CD8-positive, alpha-beta memory T cell (primary cell): ENCODE measurements at regions not wholly inside any gene's neighbourhood (a gene's known extent, or its start where the extent isn't known, plus 50 kb on each side); places are given as distances from the start of the nearest gene placed in this dataset.
A peak's percentile ranks its signal among the peaks of the same experiment; 100 is the strongest.

Experiments
- CTCF ChIA-PET: fragments of 350-600 bp; sonication (Branson Sonifier 250); formaldehyde crosslinking; loops from one replicate; lab custom pipeline; 2021; ENCODE audit warnings: antibody characterized with exemption; lab: Charles Lee
- POLR2A ChIA-PET: fragments of 350-600 bp; sonication (Branson Sonifier 250); formaldehyde crosslinking; loops from one replicate; lab custom pipeline; 2021; ENCODE audit warnings: antibody characterized with exemption; lab: Charles Lee
- DNase-seq, 5 donors: peaks; one replicate each; pipeline versions ENCODE4 v3.0.0 to v3.0.0-alpha.2; 2020 to 2022; ENCODE audit warnings: mixed read lengths in 1 of 5
- H3K27ac ChIP-seq: one replicate; pipeline ENCODE4 v1.7.0; 2013; ENCODE audit warnings: low read depth, mild to moderate bottlenecking, low read length, moderate library complexity
- H3K27me3 ChIP-seq: 2 replicates; pipeline ENCODE4 v1.7.0; 2013; ENCODE audit warnings: low read length, mild to moderate bottlenecking; ENCODE audit not compliant: insufficient read depth, poor library complexity, severe bottlenecking
- H3K36me3 ChIP-seq: 2 replicates; pipeline ENCODE4 v1.7.0; 2013; ENCODE audit warnings: mild to moderate bottlenecking, low read length, moderate library complexity; ENCODE audit not compliant: insufficient read depth
- H3K4me1 ChIP-seq: 2 replicates; pipeline ENCODE4 v1.7.0; 2013; ENCODE audit warnings: mild to moderate bottlenecking, low read length, moderate library complexity; ENCODE audit not compliant: insufficient read depth
- H3K4me3 ChIP-seq: 2 replicates; pipeline ENCODE4 v1.7.0; 2013; ENCODE audit warnings: mild to moderate bottlenecking, low read length
- H3K9me3 ChIP-seq: 2 replicates; pipeline ENCODE4 v1.7.0; 2013; ENCODE audit warnings: mild to moderate bottlenecking, low read length
- H3K27ac Mint-ChIP-seq, 8 donors: one replicate each; pipeline ENCODE4 v1.8.0; 2020 to 2021; ENCODE audit warnings: mixed read lengths in 8 of 8, mild to moderate bottlenecking in 6 of 8, inconsistent platforms in 3 of 8, moderate library complexity in 3 of 8
- H3K27me3 Mint-ChIP-seq, 2 donors: one replicate each; pipeline ENCODE4 v1.8.0; 2020 to 2021; ENCODE audit warnings: mixed read lengths in 2 of 2, mild to moderate bottlenecking in 1 of 2, moderate library complexity in 1 of 2
- H3K36me3 Mint-ChIP-seq, 3 donors: one replicate each; pipeline ENCODE4 v1.8.0; 2020 to 2021; ENCODE audit warnings: mixed read lengths in 3 of 3, inconsistent platforms in 1 of 3, mild to moderate bottlenecking in 1 of 3
- H3K4me1 Mint-ChIP-seq, 3 donors: one replicate each; pipeline ENCODE4 v1.8.0; 2020 to 2021; ENCODE audit warnings: mixed read lengths in 3 of 3, inconsistent platforms in 1 of 3, mild to moderate bottlenecking in 1 of 3
- H3K4me3 Mint-ChIP-seq, 7 donors: one replicate each; pipeline ENCODE4 v1.8.0; 2020 to 2021; ENCODE audit warnings: mixed read lengths in 7 of 7, mild to moderate bottlenecking in 6 of 7, moderate library complexity in 4 of 7, inconsistent platforms in 2 of 7
- H3K9me3 Mint-ChIP-seq, 5 donors: one replicate each; pipeline ENCODE4 v1.8.0; 2020 to 2022; ENCODE audit warnings: mixed read lengths in 5 of 5, mild to moderate bottlenecking in 3 of 5, moderate library complexity in 2 of 5, inconsistent platforms in 1 of 5

- Mint-ChIP-seq H3K36me3 (no peaks in the 10 kb centered on the region), H3K4me3 (no peak overlapping the region), H3K9me3 (no peaks in the 10 kb centered on the region), H3K4me1 (peaks cover 0 to 4% (median 3%) of the 10 kb centered on the region in 3 donors), H3K27me3 (peaks cover 3 to 9% of the 10 kb centered on the region in 2 donors), H3K27ac (no peak overlapping the region)
- H3K36me3 ChIP-seq = no peaks in the 10 kb centered on the region
- H3K4me3 ChIP-seq = no peak overlapping the region
- DNase-seq = no peak
- no peak overlapping the region for H3K27ac ChIP-seq
- H3K27me3 ChIP-seq = no peaks in the 10 kb centered on the region
- CTCF ChIA-PET = no interaction called here
- no peaks in the 10 kb centered on the region for H3K9me3 ChIP-seq
- H3K4me1 ChIP-seq = no peaks in the 10 kb centered on the region
- POLR2A ChIA-PET = no interaction called here
Measured at GRCh38 chr7:87671-88070, 104.7 kb upstream of the FAM20C start.

GRCh38 chr7:88095-88926 lies 104.1 kb upstream of the FAM20C start:
- no peaks in the 10 kb centered on the region for H3K4me1 ChIP-seq
- no peaks in the 10 kb centered on the region for H3K9me3 Mint-ChIP-seq
- POLR2A ChIA-PET = no interaction called here

GRCh38 chr7:88927-89231 lies 103.5 kb upstream of the FAM20C start:
- Mint-ChIP-seq H3K4me3 (no peak overlapping the region), H3K9me3 (no peaks in the 10 kb centered on the region)
- H3K27me3 ChIP-seq = no peaks in the 10 kb centered on the region

More at GRCh38 chr7:88095-88926, 104.1 kb upstream of the FAM20C start:
- H3K9me3 ChIP-seq = no peaks in the 10 kb centered on the region
- DNase-seq = no peak
- no peak overlapping the region for H3K27ac Mint-ChIP-seq
- H3K36me3 ChIP-seq = no peaks in the 10 kb centered on the region
- H3K4me1 Mint-ChIP-seq = peaks cover 0 to 4% (median 3%) of the 10 kb centered on the region in 3 donors
- H3K36me3 Mint-ChIP-seq = no peaks in the 10 kb centered on the region
- H3K4me3 ChIP-seq = no peak overlapping the region
- H3K4me3 Mint-ChIP-seq = no peak overlapping the region
- CTCF ChIA-PET = no interaction called here
- no peaks in the 10 kb centered on the region for H3K27me3 ChIP-seq
- peaks cover 2 to 7% of the 10 kb centered on the region in 2 donors for H3K27me3 Mint-ChIP-seq
- no peak overlapping the region for H3K27ac ChIP-seq

GRCh38 chr7:89232-90019 lies 102.9 kb upstream of the FAM20C start:
- Histone ChIP-seq H3K4me1 (no peaks in the 10 kb centered on the region), H3K36me3 (no peaks in the 10 kb centered on the region), H3K9me3 (no peaks in the 10 kb centered on the region), H3K27me3 (no peaks in the 10 kb centered on the region), H3K27ac (no peak overlapping the region), H3K4me3 (no peak overlapping the region)
- Mint-ChIP-seq H3K27ac (no peak overlapping the region), H3K4me3 (no peak overlapping the region), H3K4me1 (peaks cover 0 to 4% (median 3%) of the 10 kb centered on the region in 3 donors), H3K36me3 (no peaks in the 10 kb centered on the region), H3K27me3 (peaks cover 7% of the 10 kb centered on the region in 2 donors), H3K9me3 (peaks cover 0 to under 1% (median 0%) of the 10 kb centered on the region in 5 donors)
- DNase-seq = no peak
- POLR2A ChIA-PET = no interaction called here
- CTCF ChIA-PET = no interaction called here

More at GRCh38 chr7:88927-89231, 103.5 kb upstream of the FAM20C start:
- no peaks in the 10 kb centered on the region for H3K36me3 Mint-ChIP-seq
- Histone ChIP-seq H3K4me3 (no peak overlapping the region), H3K9me3 (no peaks in the 10 kb centered on the region), H3K36me3 (no peaks in the 10 kb centered on the region), H3K27ac (no peak overlapping the region), H3K4me1 (no peaks in the 10 kb centered on the region)
- ChIA-PET POLR2A (no interaction called here), CTCF (no interaction called here)
- H3K4me1 Mint-ChIP-seq = peaks cover 0 to 4% (median 3%) of the 10 kb centered on the region in 3 donors
- peaks cover 4 to 7% of the 10 kb centered on the region in 2 donors for H3K27me3 Mint-ChIP-seq
- no peak for DNase-seq
- no peak overlapping the region for H3K27ac Mint-ChIP-seq

- Mint-ChIP-seq H3K9me3 (peaks cover 0 to 6% (median 0%) of the 10 kb centered on the region in 5 donors), H3K36me3 (no peaks in the 10 kb centered on the region), H3K4me1 (peaks cover 0 to 4% (median 3%) of the 10 kb centered on the region in 3 donors), H3K27me3 (peaks cover 4 to 12% of the 10 kb centered on the region in 2 donors), H3K27ac (peak overlapping the region in 1 of 8 donors; percentile 29), H3K4me3 (no peak overlapping the region)
- Histone ChIP-seq H3K4me1 (no peaks in the 10 kb centered on the region), H3K9me3 (no peaks in the 10 kb centered on the region), H3K4me3 (no peak overlapping the region), H3K27ac (no peak overlapping the region), H3K36me3 (no peaks in the 10 kb centered on the region), H3K27me3 (no peaks in the 10 kb centered on the region)
- ChIA-PET CTCF (no interaction called here), POLR2A (no interaction called here)
- no peak for DNase-seq
Measured at GRCh38 chr7:90111-91063, 102.0 kb upstream of the FAM20C start.

- Histone ChIP-seq H3K4me3 (no peak overlapping the region), H3K36me3 (no peaks in the 10 kb centered on the region), H3K4me1 (no peaks in the 10 kb centered on the region), H3K27me3 (no peaks in the 10 kb centered on the region), H3K9me3 (no peaks in the 10 kb centered on the region), H3K27ac (no peak overlapping the region)
- no peak overlapping the region for H3K4me3 Mint-ChIP-seq
- H3K27ac Mint-ChIP-seq = no peak overlapping the region
- H3K27me3 Mint-ChIP-seq = peaks cover 3 to 17% of the 10 kb centered on the region in 2 donors
- ChIA-PET CTCF (no interaction called here), POLR2A (no interaction called here)
- peaks cover 0 to 6% (median 0%) of the 10 kb centered on the region in 5 donors for H3K9me3 Mint-ChIP-seq
- DNase-seq = no peak
- H3K4me1 Mint-ChIP-seq = peaks cover 0 to 4% (median 3%) of the 10 kb centered on the region in 3 donors
- no peaks in the 10 kb centered on the region for H3K36me3 Mint-ChIP-seq
Measured at GRCh38 chr7:91396-92175, 100.8 kb upstream of the FAM20C start.

- Mint-ChIP-seq H3K4me3 (no peak overlapping the region), H3K27ac (no peak overlapping the region), H3K36me3 (no peaks in the 10 kb centered on the region), H3K4me1 (peaks cover 0 to 4% (median 3%) of the 10 kb centered on the region in 3 donors), H3K9me3 (peaks cover 0 to 6% (median 2%) of the 10 kb centered on the region in 5 donors), H3K27me3 (peaks cover under 1 to 20% of the 10 kb centered on the region in 2 donors)
- POLR2A ChIA-PET = no interaction called here
- no peaks in the 10 kb centered on the region for H3K27me3 ChIP-seq
- CTCF ChIA-PET = no interaction called here
- H3K36me3 ChIP-seq = no peaks in the 10 kb centered on the region
- no peak overlapping the region for H3K4me3 ChIP-seq
- H3K9me3 ChIP-seq = no peaks in the 10 kb centered on the region
- H3K4me1 ChIP-seq = no peaks in the 10 kb centered on the region
- H3K27ac ChIP-seq = no peak overlapping the region
- no peak for DNase-seq
Measured at GRCh38 chr7:92231-92674, 100.1 kb upstream of the FAM20C start.
